H4 (cell line): ENCODE measurements at regions not wholly inside any gene's neighbourhood (a gene's known extent, or its start where the extent isn't known, plus 50 kb on each side); places are given as distances from the start of the nearest gene placed in this dataset.
"Not testable (repeated sequence)": the region's sequence is repeated elsewhere in the genome, so short reads cannot be mapped to it uniquely, and the experiment has no call there.

ENCODE experiments used
- DNase-seq: peaks from one replicate; pipeline ENCODE4 v3.0.0-alpha.2; 2015; ENCODE audit warnings: low spot score

DNA sequence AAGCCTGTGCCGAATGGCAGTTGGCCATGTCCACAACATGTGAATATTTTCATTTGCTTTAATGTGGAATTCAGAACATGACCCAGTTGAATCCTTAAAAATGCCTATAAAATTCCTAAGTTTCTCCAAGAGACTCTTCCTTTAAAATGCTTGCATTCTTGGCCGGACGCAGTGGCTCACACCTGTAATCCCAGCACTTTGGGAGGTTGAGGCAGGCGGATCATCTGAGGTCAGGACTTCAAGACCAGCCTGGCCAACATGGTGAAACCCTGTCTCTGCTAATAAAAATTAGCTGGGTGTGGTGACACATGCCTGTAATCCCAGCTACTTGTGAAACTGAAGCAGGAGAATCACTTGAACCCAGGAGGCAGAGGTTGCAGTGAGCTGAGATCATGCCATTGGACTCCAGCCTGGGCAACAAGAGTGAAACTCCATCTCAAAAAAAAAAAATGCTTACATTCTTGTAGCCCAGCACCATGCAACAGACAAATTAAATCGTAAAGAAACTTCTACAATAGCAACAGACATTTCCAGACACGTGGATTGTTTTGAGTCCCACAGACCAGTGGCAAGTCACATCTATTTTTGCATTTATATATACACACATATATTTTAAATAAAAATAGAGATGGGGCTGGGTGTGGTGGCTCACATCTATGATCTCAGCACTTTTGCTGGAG, 274.4 kb downstream of the GOLGA6L6 start:
- not testable (repeated sequence) for DNase-seq

DNA sequence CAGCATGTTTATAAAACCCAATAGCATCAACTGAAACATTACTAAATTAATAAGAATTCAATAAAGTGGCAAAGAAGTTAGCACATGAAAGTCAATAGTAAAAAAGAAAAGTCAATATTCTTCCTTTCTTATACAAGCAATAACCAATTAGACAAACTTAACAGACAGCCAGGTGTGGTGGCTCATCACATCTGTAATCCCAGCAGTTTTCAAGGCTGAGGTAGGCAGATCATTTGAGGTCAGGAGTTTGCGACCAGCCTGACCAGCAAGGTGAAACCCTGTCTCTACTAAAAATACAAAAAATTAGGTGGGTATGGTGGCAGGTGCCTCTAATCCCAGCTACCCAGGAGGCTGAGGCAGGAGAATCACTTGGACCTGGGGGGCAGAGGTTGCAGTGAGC, 275.9 kb downstream of the GOLGA6L6 start:
- DNase-seq = not testable (repeated sequence)

DNA sequence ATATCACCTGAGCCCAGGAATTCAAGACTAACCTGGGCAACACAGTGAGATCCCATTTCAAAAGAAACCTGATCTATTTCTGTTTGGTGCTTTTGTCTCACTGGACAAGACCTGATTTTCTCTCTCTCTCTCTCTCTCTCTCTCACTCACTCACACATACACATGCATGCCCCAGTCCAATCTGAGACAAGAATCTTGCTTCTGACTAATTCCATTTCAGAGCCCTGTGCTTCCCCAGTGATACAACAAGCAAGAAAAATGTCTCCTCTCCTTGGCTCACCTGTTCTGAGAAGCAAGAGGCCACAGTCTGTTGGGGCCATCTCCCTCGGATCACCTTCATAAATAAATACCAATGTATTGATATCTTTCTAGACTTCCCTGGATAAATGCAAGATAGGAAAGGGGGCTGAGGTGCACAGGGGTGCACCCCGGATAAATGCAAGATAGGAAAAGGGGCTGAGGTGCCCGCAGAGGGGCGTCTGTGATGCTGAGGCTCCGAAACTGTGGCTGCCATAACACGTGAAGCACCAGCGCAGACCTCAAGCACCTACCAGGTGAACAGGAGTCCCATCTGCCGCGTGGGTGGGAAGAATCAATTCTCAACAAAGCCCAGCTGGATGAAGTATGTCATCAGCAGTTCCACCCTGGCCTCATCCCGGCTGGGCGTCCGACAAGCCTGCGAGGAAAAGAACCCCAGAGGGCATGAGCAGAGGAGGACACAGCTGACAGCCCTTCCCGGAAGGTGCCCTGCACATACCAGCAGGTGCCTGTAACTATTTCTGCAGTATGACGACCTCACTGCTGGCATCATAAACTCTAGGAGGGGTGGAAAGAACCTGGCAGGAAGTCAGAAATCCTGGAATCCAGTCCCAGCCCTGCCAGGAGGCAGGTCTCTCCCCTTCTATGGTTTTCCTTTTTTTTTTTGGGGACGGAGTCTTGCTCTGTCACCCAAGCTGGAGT, 280.0 kb downstream of the GOLGA6L6 start:
- not testable (repeated sequence) for DNase-seq

DNA sequence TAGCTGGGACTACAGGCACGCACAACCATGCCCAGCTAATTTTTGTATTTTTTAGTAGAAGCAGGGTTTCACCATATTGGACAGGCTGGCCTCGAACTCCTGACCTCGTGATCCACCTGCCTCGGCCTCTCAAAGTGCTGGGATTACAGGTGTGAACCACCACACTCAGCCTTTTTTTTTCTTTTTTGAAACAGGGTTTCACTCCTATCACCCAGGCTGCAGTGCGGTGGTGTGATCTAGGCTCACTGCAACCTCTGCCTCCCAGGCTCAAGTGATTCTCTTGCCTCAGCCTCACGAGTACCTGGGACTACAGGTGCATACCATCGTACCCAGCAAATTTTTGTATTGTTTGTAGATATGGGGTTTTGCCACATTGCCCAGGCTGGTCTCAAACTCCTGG, 280.9 kb downstream of the GOLGA6L6 start:
- not testable (repeated sequence) for DNase-seq

DNA sequence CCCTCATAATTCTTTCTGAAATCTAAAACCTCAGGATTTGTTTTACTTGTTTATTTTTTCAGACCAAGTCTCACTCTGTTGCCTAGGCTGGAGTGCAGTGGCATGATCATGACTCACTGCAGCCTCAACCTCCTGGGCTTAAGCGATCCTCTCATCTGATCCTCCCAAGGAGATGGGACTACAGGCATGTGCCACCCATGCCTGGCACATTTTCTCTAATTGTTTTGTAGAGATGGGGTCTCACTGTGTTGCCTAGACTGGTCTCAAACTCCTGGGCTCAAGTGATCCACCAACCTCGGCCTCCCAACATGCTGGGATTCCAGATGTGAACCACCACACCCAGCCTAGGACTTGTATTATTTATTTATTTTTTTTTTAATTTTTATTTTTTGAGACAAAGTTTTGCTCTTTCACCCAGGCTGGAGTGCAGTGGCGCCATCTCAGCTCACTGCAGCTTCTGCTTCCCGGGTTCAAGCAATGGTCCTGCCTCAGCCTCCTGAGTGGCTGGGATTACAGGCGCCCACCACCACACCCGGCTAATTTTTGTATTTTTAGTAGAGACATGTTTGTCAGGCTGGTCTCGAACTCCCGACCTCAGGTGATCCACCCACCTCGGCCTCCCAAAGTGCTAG, 281.9 kb downstream of the GOLGA6L6 start:
- not testable (repeated sequence) for DNase-seq

DNA sequence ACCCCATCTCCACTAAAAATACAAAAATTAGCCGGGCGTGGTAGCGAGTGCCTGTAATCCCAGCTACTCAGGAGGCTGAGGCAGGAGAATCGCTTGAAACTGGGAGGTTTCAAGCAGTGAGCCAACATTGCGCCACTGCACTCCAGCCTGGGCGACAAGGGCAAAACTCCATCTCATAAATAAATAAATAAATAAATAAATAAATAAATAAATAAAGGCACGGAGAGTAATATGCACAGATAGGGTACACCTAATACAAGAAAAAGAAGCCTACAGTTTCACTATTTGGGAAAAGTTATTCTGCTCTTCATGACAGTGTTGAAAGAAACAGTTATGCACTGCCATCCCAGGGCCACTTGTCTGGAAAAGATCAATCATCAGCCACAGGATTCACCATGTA, 285.2 kb downstream of the GOLGA6L6 start:
- not testable (repeated sequence) for DNase-seq

DNA sequence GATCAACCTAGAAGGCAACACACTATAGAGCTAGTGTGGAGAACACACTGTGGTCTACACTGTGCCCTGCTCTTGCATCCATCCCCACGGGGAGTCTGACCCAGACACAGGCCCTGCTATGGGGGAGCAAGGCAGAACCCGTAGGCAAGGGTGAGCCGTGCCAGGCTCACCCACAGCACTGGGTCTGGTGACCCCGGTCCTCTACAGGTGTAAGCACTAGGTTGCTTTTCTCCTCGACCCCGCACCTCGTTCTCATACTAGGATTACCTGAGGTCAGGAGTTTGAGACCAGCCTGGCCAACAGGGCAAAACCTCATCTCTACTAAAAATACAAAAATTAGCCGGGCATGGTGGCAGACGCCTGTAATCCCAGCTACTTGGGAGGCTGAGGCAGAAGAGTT, 286.0 kb downstream of the GOLGA6L6 start:
- DNase-seq = not testable (repeated sequence)

DNA sequence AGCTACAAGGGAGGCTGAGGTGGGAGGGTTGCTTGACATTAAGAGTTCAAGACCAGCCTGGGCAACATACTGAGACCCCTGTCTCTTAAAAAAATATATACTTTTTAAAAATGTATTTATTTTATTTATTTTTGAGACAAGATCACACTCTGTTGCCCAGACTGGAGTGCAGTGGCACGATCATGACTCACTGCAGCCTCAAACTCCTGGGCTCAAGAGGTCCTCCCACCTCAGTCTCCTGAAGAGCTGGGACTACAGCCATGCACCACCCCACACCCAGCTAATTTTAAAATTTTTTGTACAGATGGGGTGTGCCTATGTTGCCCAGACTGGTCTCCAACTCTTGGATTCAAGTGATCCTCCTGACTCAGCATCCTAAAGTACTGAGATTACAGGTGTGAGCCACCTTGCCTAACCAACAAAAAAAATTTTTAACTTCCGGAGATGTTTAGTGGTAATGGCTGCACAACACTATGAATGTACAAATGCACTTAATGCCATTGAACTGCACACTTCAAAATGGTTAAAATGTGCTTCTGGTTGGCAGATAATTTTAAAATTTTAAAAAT, 288.5 kb downstream of the GOLGA6L6 start:
- DNase-seq = not testable (repeated sequence)

GRCh38 chr15:20252040-20252439, 289.6 kb downstream of the GOLGA6L6 start:
- DNase-seq = not testable (repeated sequence)

DNA sequence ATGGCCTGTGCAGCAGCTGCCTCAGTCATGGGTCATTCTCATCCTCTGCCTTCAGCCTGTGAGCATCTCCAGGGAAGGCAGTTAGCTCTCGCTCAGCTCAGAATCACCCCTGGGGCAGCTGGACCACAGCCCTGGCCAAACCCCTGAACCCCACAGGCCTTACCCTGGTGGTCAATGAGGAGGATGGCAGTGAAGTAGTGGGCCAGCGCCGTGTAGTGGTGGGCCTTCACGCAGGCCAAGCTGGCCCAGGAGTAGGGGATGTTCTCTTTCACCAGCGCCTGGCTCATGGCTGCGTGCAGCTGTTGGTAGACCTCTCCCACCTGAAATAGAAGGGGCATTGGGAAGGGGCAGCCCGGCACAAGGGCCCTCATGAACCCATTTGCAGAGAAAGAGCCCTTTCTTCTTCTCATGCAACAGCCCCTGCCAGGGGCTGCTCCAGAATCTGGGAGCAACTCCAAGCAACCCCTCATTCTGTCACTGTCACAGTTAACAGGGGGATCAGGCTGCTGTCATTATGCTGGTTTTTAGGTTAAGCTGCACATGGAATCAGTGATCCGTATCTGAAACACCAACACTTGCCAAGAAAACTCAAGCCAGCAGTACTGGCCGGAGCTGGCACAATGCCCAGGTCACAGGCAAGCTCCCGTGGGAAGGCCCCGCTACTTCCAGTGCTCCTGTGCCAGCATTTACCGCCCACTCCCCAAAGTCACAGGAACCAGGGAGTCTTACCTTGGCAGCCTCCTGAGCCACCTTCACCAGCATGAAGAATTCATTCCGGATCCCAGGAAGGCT, 290.2 kb downstream of the GOLGA6L6 start:
- not testable (repeated sequence) for DNase-seq

GRCh38 chr15:20250206-20250605, 291.4 kb downstream of the GOLGA6L6 start:
- not testable (repeated sequence) for DNase-seq

GRCh38 chr15:20249677-20249970, 292.0 kb downstream of the GOLGA6L6 start:
- not testable (repeated sequence) for DNase-seq

GRCh38 chr15:20248434-20248833, 293.2 kb downstream of the GOLGA6L6 start:
- DNase-seq = not testable (repeated sequence)

DNA sequence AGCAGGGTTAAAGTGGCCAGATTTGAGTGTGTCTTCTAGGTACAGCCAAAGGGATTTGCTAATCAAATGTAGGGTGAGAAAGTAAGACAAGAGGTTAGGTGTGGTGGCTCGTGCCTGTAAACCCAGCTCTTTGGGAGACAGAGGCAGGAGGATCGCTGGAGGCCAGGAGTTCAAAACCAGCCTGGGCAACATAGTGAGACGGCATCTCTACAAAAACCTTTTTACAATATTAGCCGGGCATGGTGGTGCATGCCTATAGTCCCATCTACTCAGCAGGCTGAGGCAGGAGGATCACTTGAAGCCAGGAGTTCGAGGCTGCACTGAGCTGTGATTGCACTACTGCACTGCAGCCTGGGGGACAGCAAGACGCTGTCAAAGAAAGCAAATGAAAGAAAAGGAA, 294.5 kb downstream of the GOLGA6L6 start:
- DNase-seq = not testable (repeated sequence)

DNA sequence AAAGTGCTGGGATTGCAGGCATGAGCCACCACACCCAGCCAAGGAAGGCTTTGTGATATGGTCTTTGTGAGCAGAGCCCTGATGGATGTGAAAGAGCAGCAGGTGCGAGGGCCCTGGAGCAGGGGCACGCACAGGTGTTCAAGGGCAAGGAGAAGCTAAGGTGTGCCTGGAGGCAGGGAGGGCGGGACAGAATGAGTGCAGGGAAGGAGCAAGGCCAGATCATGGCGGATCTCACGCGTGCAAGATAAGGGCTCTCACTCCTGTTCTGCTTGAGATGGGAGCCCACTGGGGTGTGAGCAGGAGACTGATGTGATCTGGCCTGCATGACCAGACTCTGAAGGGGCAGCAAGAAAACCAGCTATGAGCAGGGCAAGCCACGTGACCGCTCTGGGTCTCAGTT, 295.0 kb downstream of the GOLGA6L6 start:
- not testable (repeated sequence) for DNase-seq

DNA sequence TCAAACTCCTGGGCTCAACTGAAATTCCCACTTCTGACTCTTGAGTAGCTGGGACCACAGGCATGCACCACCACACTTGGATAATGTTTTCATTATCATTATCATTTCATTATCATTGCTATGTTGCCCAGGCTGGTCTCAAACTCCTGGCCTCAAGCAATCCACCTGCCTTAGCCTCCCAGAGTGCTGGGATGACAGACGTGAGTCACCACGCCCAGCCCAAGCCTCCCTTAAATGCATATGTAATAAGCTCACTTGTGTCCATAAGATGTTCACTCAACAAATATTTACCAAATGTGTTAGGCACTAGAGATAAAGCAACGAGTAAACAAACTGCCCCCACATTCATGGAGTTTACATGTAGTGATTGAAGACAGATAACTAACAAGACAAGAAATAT, 295.7 kb downstream of the GOLGA6L6 start:
- not testable (repeated sequence) for DNase-seq

DNA sequence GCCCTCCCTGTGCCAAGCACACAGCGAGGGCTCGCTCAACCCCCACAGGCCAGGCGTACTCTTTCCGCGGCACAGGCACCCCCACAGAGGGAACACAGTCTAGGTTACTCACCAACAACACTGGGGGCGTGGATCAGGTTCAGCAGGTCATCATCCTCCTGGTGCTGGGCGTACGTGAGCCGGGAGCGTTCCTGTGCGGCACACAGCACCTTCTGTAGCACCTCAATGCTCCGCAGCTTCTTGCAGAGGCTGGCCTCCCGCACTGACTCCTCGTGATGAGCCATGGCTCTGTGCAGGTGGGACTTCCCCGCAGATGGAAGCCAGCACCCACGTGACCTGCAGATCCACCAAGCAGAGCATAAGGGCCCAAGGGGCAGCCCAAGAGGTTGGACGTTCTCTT, 296.8 kb downstream of the GOLGA6L6 start:
- not testable (repeated sequence) for DNase-seq

DNA sequence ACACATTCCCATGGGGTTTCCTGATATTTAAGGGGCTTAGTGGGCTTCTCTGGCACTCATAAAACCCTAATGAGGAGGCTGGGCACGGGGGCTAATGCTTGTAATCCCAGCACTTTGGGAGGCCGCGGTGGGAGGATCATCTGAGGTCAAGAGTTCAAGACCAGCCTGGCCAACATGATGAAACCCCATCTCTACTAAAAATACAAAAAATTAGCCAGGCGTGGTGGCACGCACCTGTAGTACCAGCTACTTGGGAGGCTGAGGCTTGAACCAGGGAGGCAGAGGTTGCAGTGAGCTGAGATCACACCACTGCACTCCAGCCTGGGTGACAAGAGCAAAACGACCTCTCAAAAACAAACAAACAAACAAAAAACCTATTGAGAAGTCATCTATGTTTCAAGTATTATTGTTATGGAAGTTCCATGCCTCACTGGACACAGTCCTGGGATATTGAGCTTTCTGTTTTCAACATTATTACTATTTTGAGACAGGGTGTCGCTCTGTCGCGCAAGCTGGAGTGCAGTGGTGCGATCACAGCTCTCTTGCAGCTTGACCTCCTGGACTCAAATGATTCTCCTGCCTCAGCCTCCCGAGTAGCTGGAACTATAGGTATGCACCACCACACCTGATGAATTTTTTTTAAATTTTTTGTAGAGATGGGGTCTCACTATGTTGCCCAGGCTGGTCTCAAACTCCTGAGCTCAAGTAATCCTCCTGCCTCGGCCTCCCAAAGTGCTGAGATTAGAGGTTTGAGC, 297.9 kb downstream of the GOLGA6L6 start:
- not testable (repeated sequence) for DNase-seq

DNA sequence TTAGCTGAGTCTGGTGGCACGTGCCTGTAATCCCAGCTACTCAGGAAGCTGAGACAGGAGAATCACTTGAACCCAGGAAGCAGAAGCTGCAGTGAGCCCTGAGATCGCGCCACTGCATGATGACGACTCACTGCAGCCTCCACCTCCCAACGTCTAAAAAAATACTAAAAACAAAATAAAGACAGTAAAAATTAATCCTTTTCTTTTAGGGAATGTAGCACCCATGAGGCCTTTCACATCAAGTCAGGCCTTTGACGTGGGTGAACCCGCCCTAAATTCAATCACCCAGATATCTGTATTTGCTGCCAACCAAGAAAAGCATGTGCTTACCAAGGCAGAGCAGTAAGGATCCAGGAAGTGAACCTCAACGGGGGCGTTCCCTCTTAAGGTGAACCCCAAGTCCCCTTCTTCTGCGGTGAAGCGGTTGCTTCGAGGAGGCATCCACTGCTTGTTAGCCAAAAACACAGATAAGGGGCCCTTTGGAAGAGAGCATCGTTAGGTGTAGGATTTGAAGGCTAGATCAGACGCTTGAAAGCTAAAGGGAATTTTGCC, 301.2 kb downstream of the GOLGA6L6 start:
- not testable (repeated sequence) for DNase-seq

DNA sequence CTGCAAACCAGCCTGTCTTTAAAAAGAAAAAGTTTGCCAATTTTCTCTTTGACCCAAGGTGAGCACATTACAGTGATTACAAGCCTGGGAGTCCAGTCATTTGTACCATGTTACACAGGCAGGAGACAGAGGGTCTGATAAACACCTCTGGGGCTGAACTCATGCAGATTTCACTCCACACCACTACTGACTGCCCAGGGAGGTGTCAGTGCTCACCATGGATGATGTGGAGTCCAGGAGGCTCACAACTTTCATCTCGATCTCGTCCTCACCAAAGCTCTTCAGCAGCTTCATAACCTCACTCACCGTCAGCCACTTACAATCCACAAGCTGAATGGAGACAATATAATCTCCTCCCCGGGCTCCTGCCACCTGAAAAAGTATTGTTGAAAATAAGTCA, 302.4 kb downstream of the GOLGA6L6 start:
- not testable (repeated sequence) for DNase-seq
